Erythroblast (primary cell): ENCODE measurements at regions not wholly inside any gene's neighbourhood (a gene's known extent, or its start where the extent isn't known, plus 50 kb on each side); places are given as distances from the start of the nearest gene placed in this dataset.

Source experiments
- GATA1 ChIP-seq: IDR thresholded peaks from 2 replicates; pipeline ENCODE4 v1.6.1; 2011; ENCODE audit warnings: low read depth, mild to moderate bottlenecking, control low read depth, low read length, moderate library complexity
- POLR2A ChIP-seq: IDR thresholded peaks from 2 replicates; pipeline ENCODE4 v1.6.1; 2011; ENCODE audit warnings: mild to moderate bottlenecking, low read length

GRCh38 chr3:106139826-106140225 lies 271.0 kb upstream of the CBLB start:
- TF ChIP-seq POLR2A (no peak), GATA1 (no peak)
